Mucosa of descending colon (tissue), 3 donors: ENCODE measurements at regions not wholly inside any gene's neighbourhood (a gene's known extent, or its start where the extent isn't known, plus 50 kb on each side); places are given as distances from the start of the nearest gene placed in this dataset.

ENCODE experiments used
- ATAC-seq: fragments of 200-7000 bp; cut with Tn5 transposase; one replicate; pipeline ENCODE4 v1.9.1; 2020; ENCODE audit warnings: mild to moderate bottlenecking, moderate library complexity
- DNase-seq, 3 donors: peaks; one replicate each; pipeline ENCODE4 v3.0.0-alpha.2; 2020
- H3K36me3 ChIP-seq: fragments of 200-600 bp; one replicate; pipeline ENCODE4 v1.8.0; 2021; ENCODE audit warnings: low read depth, mild to moderate bottlenecking
- H3K4me1 ChIP-seq: fragments of 200-600 bp; one replicate; pipeline ENCODE4 v1.8.0; 2021; ENCODE audit warnings: low read depth, mild to moderate bottlenecking
- H3K4me3 ChIP-seq: fragments of 200-600 bp; one replicate; pipeline ENCODE4 v1.8.0; 2021; ENCODE audit warnings: mild to moderate bottlenecking
- H3K9me3 ChIP-seq: fragments of 200-600 bp; one replicate; pipeline ENCODE4 v1.8.0; 2021; ENCODE audit warnings: mild to moderate bottlenecking
- CTCF ChIP-seq: fragments of 200-600 bp; IDR thresholded peaks from one replicate; pipeline ENCODE4 v1.8.0; 2022; ENCODE audit warnings: antibody characterized with exemption, mild to moderate bottlenecking
- intact Hi-C, 2 donors: fragments of 100-400 bp; cut with DNase I in 1 of 2; cut with micrococcal nuclease in 1 of 2; formaldehyde crosslinking; loops; one replicate each; pipeline versions ENCODE4 v1.11.0 to v1.11.1; 2022; cut with DNase I, micrococcal nuclease
- donor health status: DM: no; HTN: no; CAD: no; lungs with moderate emphysema.
- donor health status: DM: no; HTN: no; CAD: no.
- donor health status: DM: no; HTN: yes; CAD: no.

- no peak for ATAC-seq
- no peak for DNase-seq
- Histone ChIP-seq H3K4me3 (no peak overlapping the region), H3K9me3 (no peaks in the 10 kb centered on the region), H3K4me1 (no peaks in the 10 kb centered on the region), H3K36me3 (no peaks in the 10 kb centered on the region)
- intact Hi-C loops: no loop called here
- TF ChIP-seq CTCF: no peak
These were observed 128.1 kb downstream of the SALL1 start for GRCh38 chr16:51022955-51023354.

DNA sequence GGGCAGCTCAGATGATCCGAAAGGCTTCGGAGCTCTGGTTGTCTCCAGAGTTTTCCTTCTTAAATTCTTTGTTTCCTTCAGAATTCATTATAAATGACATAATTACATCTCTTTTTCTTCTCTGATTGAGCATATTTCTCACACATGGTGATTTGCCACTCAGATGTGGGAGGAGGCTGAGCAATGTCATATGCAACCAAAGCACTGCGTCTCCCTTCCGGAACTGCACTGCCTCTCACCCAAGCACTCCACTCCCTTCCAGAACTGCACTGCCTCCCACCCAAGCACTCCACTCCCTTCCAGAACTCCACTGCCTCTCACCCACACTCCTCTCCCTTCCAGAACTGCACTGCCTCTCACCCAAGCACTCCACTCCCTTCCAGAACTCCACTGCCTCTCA lies 131.5 kb downstream of the SALL1 start:
- Histone ChIP-seq H3K9me3 (no peaks in the 10 kb centered on the region), H3K4me1 (no peaks in the 10 kb centered on the region), H3K4me3 (no peak overlapping the region), H3K36me3 (no peaks in the 10 kb centered on the region)
- ATAC-seq (no peak), DNase-seq (no peak)
- no peak for TF ChIP-seq CTCF
- intact Hi-C loops: no loop called here

GRCh38 chr16:51017969-51018368 lies 133.1 kb downstream of the SALL1 start:
- H3K4me3 ChIP-seq: no peak overlapping the region
- no peaks in the 10 kb centered on the region for H3K9me3 ChIP-seq
- no peaks in the 10 kb centered on the region for H3K36me3 ChIP-seq
- DNase-seq: no peak
- intact Hi-C loops: no loop called here
- H3K4me1 ChIP-seq: no peaks in the 10 kb centered on the region
- ATAC-seq: no peak
- no peak for TF ChIP-seq CTCF

DNA sequence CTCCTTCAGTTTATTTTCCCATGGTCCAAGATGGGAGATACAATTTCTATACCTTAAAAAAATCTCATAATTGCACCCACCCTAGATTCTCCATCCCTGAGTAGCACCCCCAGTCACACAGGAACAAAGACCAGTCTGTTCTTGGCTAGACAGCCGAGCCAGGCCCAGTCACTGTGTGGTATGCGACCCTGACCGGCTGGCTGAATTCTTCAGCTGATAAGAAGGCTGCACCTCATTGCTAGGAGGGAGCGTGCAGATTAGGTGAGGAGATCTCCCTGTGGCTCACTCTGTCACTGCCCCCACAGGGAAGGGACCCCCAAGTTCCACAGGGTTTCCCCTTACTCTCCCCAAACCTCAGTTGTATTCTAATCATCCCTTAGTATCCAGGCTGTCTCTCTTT lies 138.7 kb downstream of the SALL1 start:
- H3K4me3 ChIP-seq: no peak overlapping the region
- TF ChIP-seq CTCF: no peak
- ATAC-seq (no peak), DNase-seq (no peak)
- intact Hi-C loops: no loop called here
- no peaks in the 10 kb centered on the region for H3K9me3 ChIP-seq
- no peaks in the 10 kb centered on the region for H3K36me3 ChIP-seq
- H3K4me1 ChIP-seq: no peaks in the 10 kb centered on the region

DNA sequence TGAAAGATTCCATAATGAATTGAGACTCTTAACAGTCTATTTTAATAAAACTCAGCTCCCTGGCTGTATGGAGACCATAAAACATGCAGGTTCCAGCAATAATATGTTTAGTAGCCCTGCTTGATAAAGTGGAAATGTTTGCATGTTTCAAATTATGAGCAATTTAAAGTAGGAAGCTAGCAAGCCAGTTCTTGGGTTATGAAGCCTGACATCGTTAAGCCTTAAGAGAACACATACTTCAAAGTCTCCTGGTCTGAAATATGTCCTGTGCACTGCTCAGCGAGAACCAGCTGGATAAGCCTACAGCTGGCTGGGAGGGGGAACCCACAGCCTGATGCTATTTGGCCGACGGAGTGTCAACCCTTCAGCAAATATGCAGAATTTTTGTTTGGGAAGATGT lies 140.3 kb downstream of the SALL1 start:
- no peak for DNase-seq
- Histone ChIP-seq H3K36me3 (no peaks in the 10 kb centered on the region), H3K4me3 (no peak overlapping the region), H3K4me1 (no peaks in the 10 kb centered on the region), H3K9me3 (no peaks in the 10 kb centered on the region)
- intact Hi-C loops: no loop called here
- ATAC-seq: no peak
- no peak for TF ChIP-seq CTCF

DNA sequence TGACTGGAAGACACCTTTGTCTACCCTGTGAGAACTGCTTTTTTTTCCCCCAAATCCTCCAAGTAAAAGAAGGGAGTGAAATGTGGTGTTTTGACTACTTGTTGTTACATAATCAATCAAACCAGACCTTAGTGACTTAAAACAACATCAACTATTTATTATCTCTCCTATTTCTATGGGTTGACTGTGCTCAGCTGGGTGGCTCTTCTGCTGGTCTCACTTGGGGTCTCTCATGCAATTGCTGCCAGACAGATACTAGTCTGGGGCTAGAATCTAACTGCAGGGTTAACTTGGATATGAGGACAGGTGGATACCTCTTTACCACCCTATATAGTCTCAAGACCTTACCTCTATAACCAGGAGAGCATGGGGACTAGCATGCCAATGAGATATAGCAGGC lies 141.3 kb downstream of the SALL1 start:
- Histone ChIP-seq H3K4me3 (no peak overlapping the region), H3K9me3 (no peaks in the 10 kb centered on the region), H3K4me1 (no peaks in the 10 kb centered on the region), H3K36me3 (no peaks in the 10 kb centered on the region)
- DNase-seq: no peak
- TF ChIP-seq CTCF: no peak
- intact Hi-C loops: no loop called here
- ATAC-seq: no peak
